Thoracic aorta (tissue), 2 donors: ENCODE measurements at regions not wholly inside any gene's neighbourhood (a gene's known extent, or its start where the extent isn't known, plus 50 kb on each side); places are given as distances from the start of the nearest gene placed in this dataset.

ENCODE experiments used
- ATAC-seq: fragments of 150-250 bp; one replicate; pipeline ENCODE4 v1.8.0; 2017; ENCODE audit warnings: low read depth; ENCODE audit not compliant: insufficient number of reproducible peaks, low FRiP score
- DNase-seq: peaks from one replicate; pipeline ENCODE4 v3.0.0-alpha.2; 2020; ENCODE audit warnings: low spot score
- H3K27ac ChIP-seq, 2 donors: fragments of 200-600 bp; sonication (generic); 1 replicate in 1 of 2; 2 replicates in 1 of 2; pipeline ENCODE4 v1.5.1; 2016; ENCODE audit warnings: mild to moderate bottlenecking in 2 of 2, moderate library complexity in 2 of 2
- H3K27me3 ChIP-seq: fragments of 200-600 bp; sonication (generic); replicated peaks from 2 replicates; pipeline ENCODE4 v1.6.0; 2016; ENCODE audit warnings: mild to moderate bottlenecking; ENCODE audit not compliant: insufficient read depth
- H3K36me3 ChIP-seq: fragments of 200-600 bp; sonication (generic); one replicate; pipeline ENCODE4 v1.5.1; 2016
- H3K4me1 ChIP-seq, 2 donors: fragments of 200-600 bp; sonication (generic); 1 replicate in 1 of 2; 2 replicates in 1 of 2; pipeline versions ENCODE4 v1.5.1 to v1.6.0; 2016; ENCODE audit warnings: low read depth in 2 of 2, mild to moderate bottlenecking in 1 of 2; ENCODE audit not compliant: control insufficient read depth in 1 of 2
- H3K4me3 ChIP-seq: fragments of 200-600 bp; sonication (generic); 2 replicates; pipeline ENCODE4 v1.5.1; 2016; ENCODE audit warnings: mild to moderate bottlenecking
- H3K9me3 ChIP-seq: fragments of 200-600 bp; sonication (generic); 2 replicates; pipeline ENCODE4 v1.5.1; 2016
- CTCF ChIP-seq: fragments of 200-600 bp; sonication (generic); IDR thresholded peaks from one replicate; pipeline ENCODE4 v1.5.1; 2019; ENCODE audit warnings: antibody characterized with exemption

DNA sequence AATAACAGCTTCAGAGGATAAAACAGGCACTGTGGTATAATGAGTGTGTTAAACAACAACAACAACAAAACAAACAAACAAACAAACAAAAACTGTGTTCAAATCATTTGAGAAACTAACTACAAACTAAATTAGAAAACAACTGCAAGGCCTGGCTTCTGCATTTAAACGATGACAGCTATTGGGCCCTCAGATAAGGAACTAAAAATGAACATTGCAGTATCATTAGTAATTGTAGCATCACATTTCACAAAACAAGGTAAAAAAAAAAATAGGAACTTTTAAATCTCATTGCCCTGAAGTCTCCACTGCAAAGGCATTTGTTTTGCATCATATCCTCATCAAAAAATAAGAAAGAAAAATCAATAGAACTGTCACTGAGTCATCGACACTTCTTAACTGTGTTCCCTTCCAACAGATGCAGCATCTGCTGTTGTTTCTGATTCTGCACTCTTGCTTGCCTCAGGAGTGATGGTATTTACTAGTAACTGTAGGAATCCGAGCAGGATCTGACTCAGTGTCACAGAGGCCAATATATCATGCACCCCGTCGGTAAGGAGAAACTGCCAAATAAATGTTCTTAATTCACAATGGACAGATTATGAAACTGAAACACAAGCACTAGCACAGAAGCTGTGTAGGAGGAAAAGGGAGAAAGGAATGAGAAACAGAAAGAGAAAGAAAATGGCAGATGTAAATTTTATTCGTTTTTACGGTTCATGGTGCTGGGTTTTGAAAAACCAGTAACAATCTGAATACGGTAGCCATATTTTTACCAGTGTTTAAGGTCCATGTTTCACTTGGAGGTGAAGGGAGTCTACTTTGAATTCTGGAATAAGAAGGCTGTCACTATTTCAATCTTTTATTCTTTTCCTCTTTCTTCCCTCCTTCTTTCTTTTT is 365.7 kb upstream of the EPHA7 start:
- H3K27me3 ChIP-seq, result no peaks in the 10 kb centered on the region
- no peak for DNase-seq
- H3K4me1 ChIP-seq, result no peaks in the 10 kb centered on the region
- no peak for ATAC-seq
- no peaks in the 10 kb centered on the region for H3K9me3 ChIP-seq
- H3K27ac ChIP-seq, result no peak overlapping the region
- H3K4me3 ChIP-seq, result peak overlapping the region; percentile 31
- no peaks in the 10 kb centered on the region for H3K36me3 ChIP-seq
- TF ChIP-seq CTCF, result no peak

GRCh38 chr6:93779086-93779841 is 359.9 kb upstream of the EPHA7 start:
- no peak for TF ChIP-seq CTCF
- H3K9me3 ChIP-seq, result no peaks in the 10 kb centered on the region
- no peak overlapping the region for H3K27ac ChIP-seq
- no peak for DNase-seq
- no peaks in the 10 kb centered on the region for H3K27me3 ChIP-seq
- peak; percentile 65 for ATAC-seq
- no peaks in the 10 kb centered on the region for H3K36me3 ChIP-seq
- H3K4me3 ChIP-seq, result peak overlapping the region; percentile 43
- peaks cover 0 to 10% of the 10 kb centered on the region in 2 donors for H3K4me1 ChIP-seq

- DNase-seq (no peak), ATAC-seq (no peak)
- H3K27ac ChIP-seq, result no peak overlapping the region
- H3K9me3 ChIP-seq, result no peaks in the 10 kb centered on the region
- no peak overlapping the region for H3K4me3 ChIP-seq
- no peaks in the 10 kb centered on the region for H3K4me1 ChIP-seq
- TF ChIP-seq CTCF, result no peak
- no peaks in the 10 kb centered on the region for H3K27me3 ChIP-seq
- H3K36me3 ChIP-seq, result no peaks in the 10 kb centered on the region
Measured at GRCh38 chr6:93759190-93759589, 339.8 kb upstream of the EPHA7 start.

GRCh38 chr6:93751969-93752368 is 332.6 kb upstream of the EPHA7 start:
- TF ChIP-seq CTCF, result no peak

GRCh38 chr6:93749930-93750329 is 330.6 kb upstream of the EPHA7 start:
- Histone ChIP-seq H3K4me3 (no peak overlapping the region), H3K36me3 (no peaks in the 10 kb centered on the region), H3K27ac (no peak overlapping the region), H3K4me1 (no peaks in the 10 kb centered on the region), H3K27me3 (no peaks in the 10 kb centered on the region), H3K9me3 (no peaks in the 10 kb centered on the region)
- ATAC-seq (no peak), DNase-seq (no peak)
- no peak for TF ChIP-seq CTCF

More at GRCh38 chr6:93751969-93752368, 332.6 kb upstream of the EPHA7 start:
- Histone ChIP-seq H3K9me3 (no peaks in the 10 kb centered on the region), H3K27ac (no peak overlapping the region), H3K36me3 (no peaks in the 10 kb centered on the region), H3K27me3 (no peaks in the 10 kb centered on the region), H3K4me3 (no peak overlapping the region), H3K4me1 (no peaks in the 10 kb centered on the region)
- ATAC-seq (no peak), DNase-seq (no peak)
